ENCODE measurements at regions not wholly inside any gene's neighbourhood (a gene's known extent, or its start where the extent isn't known, plus 50 kb on each side); places are given as distances from the start of the nearest gene placed in this dataset.

GRCh38 chr1:56115701-56116100 lies 463.7 kb downstream of the PLPP3 start:
- no peak for TF ChIP-seq POLR2A (IDR thresholded peaks at IDR 0.05)
- TF ChIP-seq, protein P1, sequence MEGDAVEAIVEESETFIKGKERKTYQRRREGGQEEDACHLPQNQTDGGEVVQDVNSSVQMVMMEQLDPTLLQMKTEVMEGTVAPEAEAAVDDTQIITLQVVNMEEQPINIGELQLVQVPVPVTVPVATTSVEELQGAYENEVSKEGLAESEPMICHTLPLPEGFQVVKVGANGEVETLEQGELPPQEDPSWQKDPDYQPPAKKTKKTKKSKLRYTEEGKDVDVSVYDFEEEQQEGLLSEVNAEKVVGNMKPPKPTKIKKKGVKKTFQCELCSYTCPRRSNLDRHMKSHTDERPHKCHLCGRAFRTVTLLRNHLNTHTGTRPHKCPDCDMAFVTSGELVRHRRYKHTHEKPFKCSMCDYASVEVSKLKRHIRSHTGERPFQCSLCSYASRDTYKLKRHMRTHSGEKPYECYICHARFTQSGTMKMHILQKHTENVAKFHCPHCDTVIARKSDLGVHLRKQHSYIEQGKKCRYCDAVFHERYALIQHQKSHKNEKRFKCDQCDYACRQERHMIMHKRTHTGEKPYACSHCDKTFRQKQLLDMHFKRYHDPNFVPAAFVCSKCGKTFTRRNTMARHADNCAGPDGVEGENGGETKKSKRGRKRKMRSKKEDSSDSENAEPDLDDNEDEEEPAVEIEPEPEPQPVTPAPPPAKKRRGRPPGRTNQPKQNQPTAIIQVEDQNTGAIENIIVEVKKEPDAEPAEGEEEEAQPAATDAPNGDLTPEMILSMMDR (IDR thresholded peaks at IDR 0.05) = no peak
